HG02588 (cell line): ENCODE measurements at regions not wholly inside any gene's neighbourhood (a gene's known extent, or its start where the extent isn't known, plus 50 kb on each side); places are given as distances from the start of the nearest gene placed in this dataset.
"Not testable (repeated sequence)": the region's sequence is repeated elsewhere in the genome, so short reads cannot be mapped to it uniquely, and the experiment has no call there.

ENCODE experiments used
- ATAC-seq: cut with Tn5 transposase; IDR thresholded peaks from one replicate; pipeline ENCODE4 v1.9.1; 2021; ENCODE audit warnings: mild to moderate bottlenecking, moderate library complexity; ENCODE audit not compliant: unreplicated experiment

DNA sequence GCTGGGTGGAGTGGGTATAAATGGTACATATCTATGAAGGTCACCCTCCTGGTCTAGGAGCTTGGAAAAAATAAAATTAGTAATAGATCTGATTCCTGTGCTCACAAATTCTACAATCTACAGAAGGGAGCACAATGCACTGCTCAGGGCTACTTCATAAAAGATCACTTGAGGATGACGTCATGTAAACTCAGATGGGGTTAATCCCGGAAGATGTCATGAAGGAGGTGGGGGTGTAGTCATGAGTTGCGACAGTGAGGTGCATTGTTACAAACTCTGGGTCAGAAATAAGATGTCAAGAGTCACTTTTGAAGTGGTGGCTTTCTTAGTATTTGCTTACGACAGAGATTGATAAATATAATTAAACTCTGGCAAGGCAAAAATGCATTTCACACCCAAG lies 68.2 kb downstream of the LHX9 start:
- no peak for ATAC-seq

DNA sequence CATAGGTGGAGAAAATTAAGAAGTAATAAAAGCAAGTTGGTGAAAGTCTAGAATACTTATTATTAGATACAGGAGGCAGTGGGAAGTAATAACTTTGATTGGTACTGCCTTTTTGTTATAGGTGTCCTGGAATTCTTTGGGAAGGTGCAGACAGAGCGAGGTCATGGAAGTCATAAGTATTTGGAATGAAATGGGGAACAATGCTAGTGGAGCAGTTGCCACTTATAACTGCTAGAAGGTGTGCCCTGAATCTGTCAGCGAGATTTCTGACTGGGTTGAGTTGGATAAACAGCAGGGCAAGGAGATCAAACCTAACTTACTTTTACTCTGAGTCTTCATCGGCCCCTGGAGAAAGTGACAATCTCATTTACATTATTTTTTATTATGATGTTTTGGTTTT lies 69.6 kb downstream of the LHX9 start:
- no peak for ATAC-seq

DNA sequence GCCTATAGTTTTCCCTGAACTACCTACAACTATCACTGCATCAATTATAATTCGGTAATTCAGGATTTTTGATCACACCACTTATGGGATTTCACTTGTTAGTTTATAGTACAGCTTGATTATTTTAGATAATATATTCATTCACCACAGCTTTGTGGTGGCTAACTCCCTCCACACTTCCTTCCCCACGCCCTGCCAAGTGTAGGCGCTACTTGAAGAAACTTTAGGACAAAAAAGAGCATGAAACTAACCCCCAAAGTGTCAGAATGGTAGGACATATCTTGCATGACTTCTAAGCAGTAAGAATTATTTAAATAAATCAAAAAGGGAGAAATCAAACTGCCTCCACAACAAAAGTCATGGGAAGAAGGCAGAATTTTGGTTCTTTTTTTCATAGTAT lies 70.1 kb downstream of the LHX9 start:
- ATAC-seq = no peak

DNA sequence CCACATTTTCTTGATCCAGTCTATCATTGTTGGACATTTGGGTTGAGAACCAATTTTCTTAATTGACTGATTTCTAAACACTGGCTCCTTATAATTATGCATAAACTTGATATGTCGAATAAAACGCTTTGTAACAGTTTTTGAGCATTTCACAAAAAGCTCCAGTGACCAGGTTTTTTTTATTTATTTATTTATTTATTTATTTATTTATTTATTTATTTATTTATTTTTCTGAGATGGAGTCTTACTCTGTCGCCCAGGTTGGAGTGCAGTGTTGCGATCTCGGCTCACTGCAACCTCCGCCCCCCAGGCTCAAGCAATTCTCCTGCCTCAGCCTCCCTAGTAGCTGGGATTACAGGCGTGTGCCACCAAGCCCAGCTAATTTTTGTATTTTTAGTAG lies 71.4 kb downstream of the LHX9 start:
- not testable (repeated sequence) for ATAC-seq

DNA sequence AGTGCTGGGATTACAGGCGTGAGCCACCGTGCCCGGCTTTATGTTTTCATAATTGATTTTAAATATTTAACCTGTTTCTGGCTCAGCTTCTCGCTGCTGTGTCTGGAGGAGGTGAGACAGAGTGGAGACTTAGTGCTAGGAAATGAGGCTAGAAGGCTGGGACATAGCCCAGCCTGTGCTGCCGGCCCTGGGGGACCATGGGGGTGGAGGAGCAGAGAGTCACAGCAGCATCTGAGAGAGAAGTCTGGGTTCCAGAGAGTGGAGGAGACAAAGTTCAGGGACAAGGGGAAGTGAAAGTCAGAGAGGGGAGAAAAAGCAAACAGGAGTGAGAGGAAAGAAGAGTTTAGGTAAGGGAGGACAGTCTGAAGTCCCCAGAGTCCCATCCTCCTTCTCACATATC lies 71.9 kb downstream of the LHX9 start:
- ATAC-seq = no peak

DNA sequence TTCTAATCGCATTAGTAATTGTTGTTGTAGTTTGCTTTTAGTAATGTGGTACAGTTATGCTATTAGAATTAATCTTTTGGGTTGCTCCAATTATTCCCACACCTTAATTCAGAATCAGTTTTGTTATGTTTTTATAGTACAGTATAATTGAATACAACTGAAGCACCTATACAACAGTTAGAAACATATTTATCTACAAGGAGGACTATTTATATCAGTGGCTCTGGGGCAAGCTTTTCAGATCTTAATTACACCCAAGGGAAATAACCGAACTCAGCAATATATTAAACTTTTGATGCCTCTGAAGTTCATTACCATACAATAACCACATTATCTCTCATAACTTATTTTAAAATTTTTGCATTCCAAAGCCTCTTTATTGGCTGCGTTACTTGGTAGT lies 74.4 kb downstream of the LHX9 start:
- ATAC-seq = no peak

DNA sequence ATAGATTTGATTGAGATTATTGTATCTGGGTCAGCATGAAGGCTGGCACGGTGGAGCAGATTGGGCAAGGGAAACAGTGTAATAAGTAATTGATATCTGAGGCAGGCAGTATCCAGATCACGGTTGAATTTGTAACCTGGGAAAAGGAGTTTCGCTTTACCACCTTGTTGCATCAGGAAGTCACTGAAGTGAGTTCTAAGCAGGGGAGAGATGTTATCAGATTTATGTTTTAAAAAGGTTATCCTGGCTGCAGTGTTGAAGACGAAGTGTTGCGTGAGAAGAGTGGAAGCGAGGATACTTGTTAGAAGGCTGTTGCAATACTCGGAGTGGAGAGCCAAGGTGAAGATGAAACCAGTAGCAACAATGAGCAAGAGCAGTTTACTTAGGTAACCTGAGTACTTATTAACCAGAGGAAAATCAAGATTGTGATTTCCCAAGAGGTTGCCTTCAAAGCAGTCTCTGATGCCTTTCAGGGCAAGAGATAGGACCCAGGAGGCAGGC lies 77.8 kb downstream of the LHX9 start:
- ATAC-seq = no peak

DNA sequence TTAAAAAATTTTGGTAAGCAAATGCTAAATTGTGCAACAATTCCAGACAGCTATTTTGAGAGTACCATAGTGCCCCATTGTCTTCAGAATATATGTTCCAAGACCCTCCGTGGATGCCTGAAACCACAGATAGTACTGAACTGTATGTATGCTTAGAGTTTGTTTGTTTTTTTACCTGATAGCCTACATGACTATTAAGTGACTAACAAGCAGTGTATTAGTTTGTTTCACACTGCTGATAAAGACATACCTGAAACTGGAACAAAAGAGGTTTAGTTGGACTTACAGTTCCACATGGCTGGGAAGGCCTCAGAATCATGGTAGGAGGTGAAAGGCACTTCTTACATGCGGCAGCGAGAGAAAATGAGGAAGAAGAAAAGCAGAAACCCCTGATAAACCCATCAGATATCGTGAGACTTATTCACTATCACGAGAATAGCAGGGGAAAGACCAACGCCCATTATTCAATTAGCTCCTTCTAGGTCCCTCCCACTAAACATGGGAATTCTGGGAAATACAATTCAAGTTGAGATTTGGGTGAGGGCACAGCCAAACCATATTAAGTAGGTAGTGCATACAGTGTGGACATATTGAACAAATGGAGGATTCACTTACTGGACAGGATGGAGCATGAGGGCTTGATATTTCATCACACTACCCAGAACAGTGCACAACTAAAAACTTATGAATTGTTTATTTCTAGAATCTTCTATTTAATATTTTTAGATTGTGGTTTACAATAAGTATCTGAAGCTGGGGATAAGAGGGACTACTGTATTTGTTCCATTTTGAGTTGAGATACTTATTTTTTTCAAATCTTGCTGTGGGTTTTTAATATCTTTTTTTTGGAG lies 78.5 kb downstream of the LHX9 start:
- no peak for ATAC-seq

DNA sequence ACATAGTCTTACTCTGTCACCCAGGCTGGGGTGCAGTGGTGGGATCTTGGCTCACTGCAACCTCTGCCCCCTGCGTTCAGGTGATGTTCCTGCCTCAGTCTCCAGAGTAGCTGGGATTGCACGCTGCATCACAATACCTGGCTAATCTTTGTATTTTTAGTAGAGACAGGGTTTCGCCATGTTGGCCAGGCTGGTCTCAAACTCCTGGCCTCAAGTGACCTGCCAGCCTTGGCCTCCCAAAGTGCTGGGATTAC lies 79.0 kb downstream of the LHX9 start:
- not testable (repeated sequence) for ATAC-seq

DNA sequence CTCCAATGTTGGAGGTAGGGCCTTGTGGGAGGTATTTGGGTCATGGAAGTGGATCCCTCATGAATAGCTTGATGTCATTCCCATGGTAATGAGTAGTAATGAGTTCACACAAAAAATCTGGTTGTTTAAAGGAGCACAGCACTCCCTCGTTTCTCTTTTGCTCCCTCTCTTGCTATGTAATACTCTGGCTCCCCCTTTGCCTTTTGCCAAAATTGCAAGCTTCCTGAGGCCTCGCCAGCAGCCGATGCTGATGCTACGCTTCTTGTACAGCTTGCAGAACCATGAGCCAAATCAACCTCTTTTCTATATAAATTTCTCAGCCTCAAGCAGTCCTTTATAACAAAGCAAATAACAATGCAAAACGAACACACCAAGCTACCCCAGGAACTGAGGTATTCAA lies 80.9 kb downstream of the LHX9 start:
- ATAC-seq = no peak

DNA sequence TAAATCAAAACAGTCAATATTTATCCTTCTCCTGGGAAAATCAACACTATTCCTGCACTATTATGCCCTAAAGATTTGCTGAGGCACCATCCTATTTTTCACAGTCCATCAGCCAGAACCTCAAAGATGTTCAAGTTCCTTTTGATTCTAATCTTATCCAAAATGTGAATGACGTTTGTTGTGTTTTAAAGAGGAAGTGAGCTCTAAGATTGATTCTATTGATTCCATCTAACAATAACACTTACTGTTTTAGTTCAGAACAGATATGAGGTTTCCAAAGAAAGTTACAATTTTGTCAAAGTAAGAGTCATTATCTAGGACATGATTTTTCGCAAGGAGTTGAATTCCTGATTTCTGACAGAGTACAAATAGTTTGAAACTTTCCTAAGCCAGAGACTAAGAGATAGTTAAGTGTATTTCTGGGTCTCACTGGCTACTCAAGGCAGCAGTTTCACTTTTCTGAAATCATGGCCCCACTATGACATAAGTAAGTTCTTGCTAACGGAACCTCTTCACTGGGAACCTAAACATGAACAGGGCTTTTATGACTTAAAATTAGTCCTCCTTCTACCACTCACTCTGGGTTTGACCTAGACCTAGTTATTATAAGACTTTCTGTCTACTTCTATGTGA lies 84.7 kb downstream of the LHX9 start:
- no peak for ATAC-seq

DNA sequence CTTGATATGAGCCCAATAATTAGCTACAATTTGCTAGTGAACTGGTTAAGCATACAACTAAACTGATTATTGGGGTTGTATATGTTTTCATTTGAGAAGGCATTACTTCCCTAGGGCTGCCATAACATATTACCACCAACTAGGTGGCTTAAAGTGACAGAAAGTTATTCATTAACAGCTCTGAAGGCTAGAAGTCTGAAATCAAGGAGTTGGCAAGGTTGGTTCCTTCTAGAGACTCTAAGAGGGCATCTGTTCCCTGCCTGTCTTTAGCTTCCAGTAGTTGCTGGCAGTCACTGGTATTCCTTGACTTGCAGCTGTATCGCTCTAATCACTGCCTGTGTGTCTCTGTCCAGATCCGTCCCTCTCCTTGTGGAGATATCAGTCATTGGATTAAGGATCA lies 86.3 kb downstream of the LHX9 start:
- ATAC-seq = no peak

DNA sequence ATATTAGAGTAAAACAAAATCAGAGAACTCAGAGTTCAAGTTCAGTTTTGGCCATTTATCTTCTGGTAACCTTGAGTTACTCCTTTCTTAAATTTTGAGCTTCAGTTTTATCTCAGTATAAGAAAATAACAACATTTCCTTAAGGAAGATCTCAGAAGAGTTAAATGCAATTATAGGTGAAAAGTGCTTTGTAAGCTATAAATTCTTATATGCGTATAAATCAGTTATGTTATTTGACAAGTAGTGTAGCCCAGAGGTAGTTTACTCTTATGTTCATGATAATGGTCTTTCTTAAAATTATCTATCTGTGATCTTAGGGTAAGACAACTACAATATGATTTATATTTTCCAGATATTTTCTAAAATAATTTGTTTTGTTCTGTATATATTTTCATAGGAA lies 89.8 kb downstream of the LHX9 start:
- no peak for ATAC-seq

DNA sequence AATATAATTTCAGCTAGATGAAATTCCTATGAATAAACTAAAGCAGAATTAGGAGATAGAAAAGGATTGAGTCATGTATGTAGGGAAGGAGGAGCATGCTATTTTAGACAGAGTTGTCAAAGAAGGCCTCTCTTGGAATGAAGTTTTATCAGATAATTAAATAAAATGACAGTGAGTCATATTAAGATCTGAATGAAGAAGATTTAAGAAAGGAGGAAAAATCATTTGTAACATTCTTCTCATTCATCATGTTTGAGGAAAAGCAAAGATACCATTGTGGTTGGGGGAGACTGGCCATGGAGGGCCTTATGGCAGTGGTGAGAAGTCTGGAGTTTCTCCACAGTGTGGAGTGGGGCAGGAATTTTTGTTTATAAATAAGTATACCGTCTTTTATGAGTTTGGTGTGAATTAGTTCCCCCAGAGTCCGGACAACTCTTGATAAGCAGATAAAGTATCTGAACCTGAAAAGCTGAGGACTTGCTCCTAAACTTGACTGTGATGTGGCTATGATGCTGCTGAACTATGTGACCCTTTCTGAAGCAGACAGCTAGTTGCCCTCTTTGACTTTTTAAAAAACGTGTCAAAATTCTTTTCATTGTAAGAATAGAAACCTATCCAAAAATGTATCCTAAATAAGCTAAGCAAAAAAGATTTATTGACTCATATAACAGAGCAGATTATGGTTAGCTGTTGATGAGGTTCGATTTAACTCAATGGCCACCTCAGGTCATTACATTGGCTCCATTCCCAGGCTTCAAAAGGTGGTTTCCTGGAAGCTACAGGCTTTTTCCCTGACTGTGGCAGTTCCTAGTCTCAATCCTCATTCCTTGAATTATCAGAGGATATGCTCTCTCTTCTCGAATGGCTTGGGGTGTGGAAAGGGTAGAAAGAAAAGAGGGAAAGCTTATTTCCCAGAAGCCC lies 90.8 kb downstream of the LHX9 start:
- ATAC-seq = no peak

DNA sequence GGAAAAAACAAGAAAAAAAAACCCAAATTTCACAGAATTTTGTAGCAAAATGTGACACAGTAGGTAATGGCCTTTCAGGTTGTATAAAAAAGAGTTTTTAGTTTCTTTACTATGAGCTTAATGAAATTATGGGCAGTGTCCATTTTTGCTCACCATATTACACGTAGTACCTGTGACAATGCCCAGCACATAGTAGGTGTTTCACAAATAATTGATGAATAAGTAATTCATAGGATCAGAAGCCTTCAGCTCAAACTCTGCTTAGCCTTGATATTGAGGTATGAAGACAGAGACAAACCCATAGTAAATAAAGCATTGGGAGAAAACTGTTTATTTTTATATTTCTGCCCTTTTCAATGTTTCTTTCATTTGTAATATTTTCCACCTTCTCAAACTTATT lies 97.2 kb downstream of the LHX9 start:
- ATAC-seq = no peak

DNA sequence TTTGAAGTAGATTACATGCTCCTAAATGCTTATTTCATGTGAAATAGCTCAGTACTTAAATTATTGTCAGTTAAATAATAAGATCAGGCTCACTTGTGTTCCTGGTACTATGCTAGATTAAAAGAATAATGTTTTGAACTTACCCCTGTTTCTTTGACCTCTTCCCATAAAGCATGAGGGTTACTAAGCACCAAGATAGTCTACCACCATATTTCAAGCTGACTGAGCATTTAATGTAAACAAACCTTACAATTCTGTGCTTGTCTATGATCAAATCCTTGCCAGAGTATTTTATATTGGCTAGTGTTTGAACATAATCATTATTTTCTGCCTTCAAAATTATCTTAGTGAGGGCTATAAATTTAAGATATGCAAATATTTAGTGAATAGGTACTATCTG lies 98.1 kb downstream of the LHX9 start:
- ATAC-seq = no peak

DNA sequence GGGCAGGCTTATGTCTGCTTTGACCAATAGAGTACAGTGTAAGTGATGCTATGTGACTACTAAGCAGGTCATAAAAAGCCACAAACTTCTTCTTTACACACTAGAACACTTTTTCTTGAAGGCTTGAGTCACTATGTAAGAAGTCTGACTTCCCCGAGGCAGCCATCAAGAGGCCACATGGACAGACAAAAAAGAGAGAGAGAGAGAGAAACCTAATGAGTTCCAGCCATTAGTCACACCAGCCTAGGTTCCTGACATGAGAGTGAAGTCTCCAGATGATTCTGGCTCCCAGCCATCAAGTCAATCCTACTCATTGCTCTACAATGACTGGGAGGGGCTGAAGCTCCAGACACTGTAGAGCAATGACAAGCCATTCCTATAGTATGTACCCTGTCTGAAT lies 101.4 kb downstream of the LHX9 start:
- no peak for ATAC-seq

DNA sequence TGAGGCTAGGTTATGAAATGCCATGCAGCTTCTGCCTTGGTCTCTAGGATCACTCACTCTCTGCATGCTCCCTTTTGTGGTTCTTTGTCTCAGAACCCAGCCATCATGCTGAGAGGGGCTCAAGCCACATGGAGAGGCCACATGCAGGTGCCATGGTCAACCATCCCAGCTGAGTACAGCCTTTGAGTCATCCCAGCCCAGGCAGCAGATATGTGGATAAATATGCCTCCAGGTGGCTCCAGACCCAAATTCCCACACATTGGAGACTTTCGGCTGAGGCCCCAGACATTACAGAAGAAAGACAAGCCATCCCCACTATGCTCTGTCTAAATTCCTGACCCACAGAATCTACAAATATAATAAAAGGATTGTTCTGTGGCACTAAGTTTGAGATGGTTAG lies 102.0 kb downstream of the LHX9 start:
- no peak for ATAC-seq

DNA sequence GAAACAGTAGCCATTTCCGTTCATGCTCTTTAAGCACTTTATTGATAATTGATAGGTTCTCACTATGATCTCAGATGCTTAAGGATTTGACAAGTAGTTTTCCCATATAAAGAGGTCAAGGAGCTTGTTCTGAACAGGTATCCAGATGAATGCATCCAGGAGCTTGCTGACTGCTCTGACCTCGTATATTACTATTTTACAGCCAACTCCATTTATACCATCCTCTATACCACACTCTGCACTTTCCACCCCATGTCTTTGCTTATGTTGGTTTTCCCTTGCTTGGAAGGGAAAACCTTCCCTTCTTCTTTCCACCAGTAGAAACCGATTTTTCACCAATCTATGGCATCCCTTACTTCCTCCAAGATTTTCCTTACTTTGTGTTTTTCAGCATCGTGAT lies 107.2 kb downstream of the LHX9 start:
- ATAC-seq = no peak

DNA sequence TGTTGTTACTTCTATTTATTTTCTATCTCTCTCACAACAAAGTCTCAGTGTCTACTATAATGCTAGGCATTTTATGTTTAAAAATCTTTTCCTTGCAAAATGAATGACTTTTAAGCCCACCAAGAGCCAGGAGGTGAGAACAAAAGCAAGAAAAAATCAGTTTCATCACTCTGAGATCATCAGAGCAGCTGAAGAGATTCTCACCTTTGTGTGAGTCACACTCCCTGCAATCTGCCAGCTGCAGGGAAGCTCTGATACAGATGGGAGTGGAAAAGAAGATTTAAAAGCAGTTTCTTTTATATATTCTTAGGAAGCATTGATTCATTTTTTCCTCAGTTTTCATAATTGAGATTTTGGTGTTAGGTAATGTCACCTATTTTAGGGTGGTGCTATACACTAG lies 107.6 kb downstream of the LHX9 start:
- no peak for ATAC-seq

DNA sequence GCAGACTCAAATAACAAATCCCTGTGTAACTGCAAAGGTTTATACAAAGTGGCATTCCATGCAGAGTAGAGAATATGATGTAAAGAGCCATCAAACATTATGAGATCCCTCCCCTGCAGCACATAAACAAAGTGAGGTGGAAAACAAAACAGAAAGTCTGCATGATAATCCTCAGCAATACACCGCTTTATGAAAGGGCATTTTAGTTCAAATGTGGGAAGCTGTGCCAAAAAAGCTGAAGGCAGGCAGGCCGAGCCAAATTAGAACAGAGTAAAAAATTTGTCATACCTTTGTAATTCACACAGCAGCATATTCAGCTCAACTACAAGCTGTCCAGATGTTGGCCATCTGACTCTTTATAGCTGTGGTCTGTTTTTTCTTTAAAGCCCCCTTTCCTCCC lies 113.5 kb downstream of the LHX9 start:
- ATAC-seq = no peak

DNA sequence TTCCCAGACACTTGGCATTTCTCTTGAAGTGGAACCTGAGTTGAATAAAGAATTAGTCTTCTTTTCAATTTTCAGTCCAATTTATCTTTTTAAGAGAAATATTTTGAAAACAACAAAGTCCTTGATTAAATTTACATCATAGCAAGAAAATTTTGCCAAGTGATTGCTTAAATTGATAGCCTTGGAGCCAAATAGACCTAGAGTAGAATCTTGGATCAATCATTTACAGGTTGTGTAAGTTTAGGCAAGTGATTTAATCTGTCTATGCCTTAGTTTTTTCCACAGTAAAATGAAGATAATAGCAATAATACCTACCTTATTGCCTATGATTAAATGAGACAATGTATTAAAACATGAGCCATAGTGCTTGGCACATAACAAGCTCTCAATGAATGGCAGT lies 113.9 kb downstream of the LHX9 start:
- ATAC-seq = no peak
